Head of caudate nucleus (tissue), 42 donors: ENCODE measurements at regions not wholly inside any gene's neighbourhood (a gene's known extent, or its start where the extent isn't known, plus 50 kb on each side); places are given as distances from the start of the nearest gene placed in this dataset.
"Not testable (repeated sequence)": the region's sequence is repeated elsewhere in the genome, so short reads cannot be mapped to it uniquely, and the experiment has no call there.

Experiments
- DNase-seq, 42 donors: peaks; one replicate each; pipeline versions ENCODE4 v3.0.0 to v3.0.0-alpha.2; 2020 to 2021; ENCODE audit warnings: mixed read lengths in 7 of 42
- intact Hi-C: fragments of 100-400 bp; cut with DNase I; formaldehyde crosslinking; loops from one replicate; pipeline ENCODE4 v1.15.0; 2022

GRCh38 chr2:129046475-129046874, 727.8 kb upstream of the HS6ST1 start:
- intact Hi-C loops, DNase-seq: not testable (repeated sequence)

- DNase-seq: no peak
- intact Hi-C loops: no loop called here
Observed at GRCh38 chr2:129050101-129050500, 731.4 kb upstream of the HS6ST1 start.

- DNase-seq: no peak
- intact Hi-C loops: no loop called here
Observed at GRCh38 chr2:129055242-129055641, 736.6 kb upstream of the HS6ST1 start.

- intact Hi-C loops: no loop called here
- DNase-seq: no peak
Observed at GRCh38 chr2:129055824-129056223, 737.2 kb upstream of the HS6ST1 start.

GRCh38 chr2:129056309-129056958, 737.8 kb upstream of the HS6ST1 start:
- DNase-seq: no peak
- intact Hi-C loops: no loop called here

GRCh38 chr2:129056959-129057317, 738.3 kb upstream of the HS6ST1 start:
- no peak for DNase-seq
- intact Hi-C loops: no loop called here

GRCh38 chr2:129058981-129059380, 740.3 kb upstream of the HS6ST1 start:
- no peak for DNase-seq
- intact Hi-C loops: no loop called here

- DNase-seq: no peak
- intact Hi-C loops: no loop called here
Observed at GRCh38 chr2:129059476-129059875, 740.8 kb upstream of the HS6ST1 start.

GRCh38 chr2:129061069-129061768, 742.6 kb upstream of the HS6ST1 start:
- DNase-seq: peak in 25 of 42 donors; percentile 5 to 80 (median 37)
- intact Hi-C loops: no loop called here

GRCh38 chr2:129061769-129062121, 743.1 kb upstream of the HS6ST1 start:
- intact Hi-C loops: no loop called here
- no peak for DNase-seq

GRCh38 chr2:129062146-129062912, 743.7 kb upstream of the HS6ST1 start:
- no peak for DNase-seq
- intact Hi-C loops: no loop called here

- DNase-seq: no peak
- intact Hi-C loops: no loop called here
Observed at GRCh38 chr2:129067070-129067469, 748.4 kb upstream of the HS6ST1 start.

- no peak for DNase-seq
- intact Hi-C loops: no loop called here
Observed at GRCh38 chr2:129067953-129068352, 749.3 kb upstream of the HS6ST1 start.

- intact Hi-C loops: no loop called here
- no peak for DNase-seq
Observed at GRCh38 chr2:129068543-129068942, 749.9 kb upstream of the HS6ST1 start.

GRCh38 chr2:129069875-129070594, 751.4 kb upstream of the HS6ST1 start:
- intact Hi-C loops: no loop called here
- no peak for DNase-seq

GRCh38 chr2:129070663-129071062, 752.0 kb upstream of the HS6ST1 start:
- DNase-seq: no peak
- intact Hi-C loops: no loop called here

GRCh38 chr2:129071531-129071930, 752.9 kb upstream of the HS6ST1 start:
- no peak for DNase-seq
- intact Hi-C loops: no loop called here

- no peak for DNase-seq
- intact Hi-C loops: no loop called here
Observed at GRCh38 chr2:129074298-129074920, 755.7 kb upstream of the HS6ST1 start.

GRCh38 chr2:129078548-129078947, 759.9 kb upstream of the HS6ST1 start:
- intact Hi-C loops: no loop called here

More at GRCh38 chr2:129078548-129078947, 759.9 kb upstream of the HS6ST1 start:
- no peak for DNase-seq
